ENCODE measurements at regions not wholly inside any gene's neighbourhood (a gene's known extent, or its start where the extent isn't known, plus 50 kb on each side); places are given as distances from the start of the nearest gene placed in this dataset.

GRCh38 chr5:53337827-53338226 is 142.6 kb upstream of the FST start:
- H3K9ac ChIP-seq = no peak overlapping the region
- H3K4me3 ChIP-seq = no peak overlapping the region
- no peaks in the 10 kb centered on the region for H3K27me3 ChIP-seq
- H3K4me1 ChIP-seq = no peaks in the 10 kb centered on the region
- no peaks in the 10 kb centered on the region for H4K20me1 ChIP-seq
- no peaks in the 10 kb centered on the region for H3K36me3 ChIP-seq
- H3K27ac ChIP-seq = no peak overlapping the region
- H3K4me2 ChIP-seq = no peak overlapping the region
- H3K9me3 ChIP-seq = no peaks in the 10 kb centered on the region
- TF ChIP-seq Cebpa-rat (IDR thresholded peaks at IDR 0.05) = no peak

GRCh38 chr5:53338971-53339370 is 141.5 kb upstream of the FST start:
- Histone ChIP-seq H3K4me2 (no peak overlapping the region), H3K9ac (no peak overlapping the region), H3K36me3 (no peaks in the 10 kb centered on the region), H3K9me3 (no peaks in the 10 kb centered on the region), H3K27ac (no peak overlapping the region), H3K4me3 (no peak overlapping the region), H3K4me1 (no peaks in the 10 kb centered on the region), H4K20me1 (no peaks in the 10 kb centered on the region), H3K27me3 (no peaks in the 10 kb centered on the region)
- no peak for TF ChIP-seq Cebpa-rat (IDR thresholded peaks at IDR 0.05)

GRCh38 chr5:53339962-53340540 is 140.4 kb upstream of the FST start:
- H4K20me1 ChIP-seq = no peaks in the 10 kb centered on the region
- no peaks in the 10 kb centered on the region for H3K4me1 ChIP-seq
- H3K4me3 ChIP-seq = no peak overlapping the region
- H3K27ac ChIP-seq = no peak overlapping the region
- no peak for TF ChIP-seq Cebpa-rat (IDR thresholded peaks at IDR 0.05)
- H3K9me3 ChIP-seq = no peaks in the 10 kb centered on the region
- H3K27me3 ChIP-seq = no peaks in the 10 kb centered on the region
- no peak overlapping the region for H3K9ac ChIP-seq
- H3K4me2 ChIP-seq = no peak overlapping the region
- no peaks in the 10 kb centered on the region for H3K36me3 ChIP-seq

GRCh38 chr5:53340956-53341750 is 139.3 kb upstream of the FST start:
- no peaks in the 10 kb centered on the region for H3K9me3 ChIP-seq
- H3K27ac ChIP-seq = no peak overlapping the region
- H3K9ac ChIP-seq = no peak overlapping the region
- no peaks in the 10 kb centered on the region for H3K4me1 ChIP-seq
- no peak for TF ChIP-seq Cebpa-rat (IDR thresholded peaks at IDR 0.05)
- H3K27me3 ChIP-seq = no peaks in the 10 kb centered on the region
- H3K36me3 ChIP-seq = no peaks in the 10 kb centered on the region
- H3K4me2 ChIP-seq = no peak overlapping the region
- no peaks in the 10 kb centered on the region for H4K20me1 ChIP-seq
- no peak overlapping the region for H3K4me3 ChIP-seq

GRCh38 chr5:53342236-53342635 is 138.2 kb upstream of the FST start:
- Histone ChIP-seq H3K4me2 (no peak overlapping the region), H3K9me3 (no peaks in the 10 kb centered on the region), H3K27me3 (no peaks in the 10 kb centered on the region), H3K4me3 (no peak overlapping the region), H3K9ac (no peak overlapping the region), H3K27ac (no peak overlapping the region), H3K36me3 (no peaks in the 10 kb centered on the region), H4K20me1 (no peaks in the 10 kb centered on the region), H3K4me1 (no peaks in the 10 kb centered on the region)
- no peak for TF ChIP-seq Cebpa-rat (IDR thresholded peaks at IDR 0.05)

GRCh38 chr5:53343187-53343586 is 137.2 kb upstream of the FST start:
- Histone ChIP-seq H3K9ac (no peak overlapping the region), H3K36me3 (no peaks in the 10 kb centered on the region), H3K27ac (no peak overlapping the region), H3K4me2 (no peak overlapping the region), H3K4me3 (no peak overlapping the region), H3K9me3 (no peaks in the 10 kb centered on the region), H4K20me1 (no peaks in the 10 kb centered on the region), H3K4me1 (no peaks in the 10 kb centered on the region), H3K27me3 (no peaks in the 10 kb centered on the region)
- TF ChIP-seq Cebpa-rat (IDR thresholded peaks at IDR 0.05) = no peak

GRCh38 chr5:53350368-53350767 is 130.1 kb upstream of the FST start:
- Histone ChIP-seq H3K4me3 (no peak overlapping the region), H3K9me3 (no peaks in the 10 kb centered on the region), H3K27me3 (no peaks in the 10 kb centered on the region), H3K4me1 (no peaks in the 10 kb centered on the region), H4K20me1 (no peaks in the 10 kb centered on the region), H3K27ac (no peak overlapping the region), H3K9ac (no peak overlapping the region), H3K36me3 (no peaks in the 10 kb centered on the region), H3K4me2 (no peak overlapping the region)
- no peak for TF ChIP-seq Cebpa-rat (IDR thresholded peaks at IDR 0.05)

- H3K27ac ChIP-seq = no peak overlapping the region
- no peak overlapping the region for H3K4me3 ChIP-seq
- H3K4me2 ChIP-seq = no peak overlapping the region
- H4K20me1 ChIP-seq = no peaks in the 10 kb centered on the region
- no peaks in the 10 kb centered on the region for H3K9me3 ChIP-seq
- no peak for TF ChIP-seq Cebpa-rat (IDR thresholded peaks at IDR 0.05)
- H3K4me1 ChIP-seq = no peaks in the 10 kb centered on the region
- no peak overlapping the region for H3K9ac ChIP-seq
- no peaks in the 10 kb centered on the region for H3K27me3 ChIP-seq
- no peaks in the 10 kb centered on the region for H3K36me3 ChIP-seq
These were observed 129.2 kb upstream of the FST start for GRCh38 chr5:53350991-53351770.

GRCh38 chr5:53355316-53355715 is 125.1 kb upstream of the FST start:
- no peaks in the 10 kb centered on the region for H3K9me3 ChIP-seq
- TF ChIP-seq Cebpa-rat (IDR thresholded peaks at IDR 0.05) = no peak
- H3K27me3 ChIP-seq = no peaks in the 10 kb centered on the region
- no peak overlapping the region for H3K4me3 ChIP-seq
- H3K27ac ChIP-seq = no peak overlapping the region
- H3K4me2 ChIP-seq = no peak overlapping the region
- no peaks in the 10 kb centered on the region for H4K20me1 ChIP-seq
- no peak overlapping the region for H3K9ac ChIP-seq
- no peaks in the 10 kb centered on the region for H3K36me3 ChIP-seq
- no peaks in the 10 kb centered on the region for H3K4me1 ChIP-seq

GRCh38 chr5:53355931-53356330 is 124.5 kb upstream of the FST start:
- Histone ChIP-seq H3K4me3 (no peak overlapping the region), H3K9me3 (no peaks in the 10 kb centered on the region), H3K4me1 (no peaks in the 10 kb centered on the region), H4K20me1 (no peaks in the 10 kb centered on the region), H3K27ac (no peak overlapping the region), H3K4me2 (no peak overlapping the region), H3K9ac (no peak overlapping the region), H3K36me3 (no peaks in the 10 kb centered on the region), H3K27me3 (no peaks in the 10 kb centered on the region)
- no peak for TF ChIP-seq Cebpa-rat (IDR thresholded peaks at IDR 0.05)
